HG02885 (cell line): ENCODE measurements at regions not wholly inside any gene's neighbourhood (a gene's known extent, or its start where the extent isn't known, plus 50 kb on each side); places are given as distances from the start of the nearest gene placed in this dataset.

Source experiments
- ATAC-seq: cut with Tn5 transposase; IDR thresholded peaks from one replicate; pipeline ENCODE4 v1.9.1; 2021; ENCODE audit warnings: mild to moderate bottlenecking; ENCODE audit not compliant: unreplicated experiment, poor library complexity

- no peak for ATAC-seq
Measured at GRCh38 chr4:105088110-105088879, 58.4 kb upstream of the TET2 start.

- ATAC-seq = no peak
Measured at GRCh38 chr4:105092356-105092755, 54.3 kb upstream of the TET2 start.

- ATAC-seq = no peak
Measured at GRCh38 chr4:105092768-105093167, 53.9 kb upstream of the TET2 start.

GRCh38 chr4:105093975-105094374 lies 52.7 kb upstream of the TET2 start:
- no peak for ATAC-seq
